Fibroblast of lung (primary cell): ENCODE measurements at regions not wholly inside any gene's neighbourhood (a gene's known extent, or its start where the extent isn't known, plus 50 kb on each side); places are given as distances from the start of the nearest gene placed in this dataset.

ENCODE experiments used
- EZH2 ChIP-seq: IDR thresholded peaks from 2 replicates; pipeline ENCODE4 v1.5.1; 2012; ENCODE audit warnings: low read length, control low read depth, mild to moderate bottlenecking; ENCODE audit errors: missing control alignments
- TF ChIP-seq, protein P1 (sequence below), 2 donors: IDR thresholded peaks in 1 of 2; conservative IDR thresholded peaks in 1 of 2; 1 replicate in 1 of 2; 2 replicates in 1 of 2; pipeline ENCODE4 v1.5.1; 2011 to 2012; ENCODE audit warnings: low read length in 2 of 2, control low read depth in 1 of 2, inconsistent platforms in 1 of 2, low read depth in 1 of 2, mild to moderate bottlenecking in 1 of 2

GRCh38 chr18:39938676-39939608, 2016.1 kb upstream of the PIK3C3 start:
- TF ChIP-seq, protein P1, sequence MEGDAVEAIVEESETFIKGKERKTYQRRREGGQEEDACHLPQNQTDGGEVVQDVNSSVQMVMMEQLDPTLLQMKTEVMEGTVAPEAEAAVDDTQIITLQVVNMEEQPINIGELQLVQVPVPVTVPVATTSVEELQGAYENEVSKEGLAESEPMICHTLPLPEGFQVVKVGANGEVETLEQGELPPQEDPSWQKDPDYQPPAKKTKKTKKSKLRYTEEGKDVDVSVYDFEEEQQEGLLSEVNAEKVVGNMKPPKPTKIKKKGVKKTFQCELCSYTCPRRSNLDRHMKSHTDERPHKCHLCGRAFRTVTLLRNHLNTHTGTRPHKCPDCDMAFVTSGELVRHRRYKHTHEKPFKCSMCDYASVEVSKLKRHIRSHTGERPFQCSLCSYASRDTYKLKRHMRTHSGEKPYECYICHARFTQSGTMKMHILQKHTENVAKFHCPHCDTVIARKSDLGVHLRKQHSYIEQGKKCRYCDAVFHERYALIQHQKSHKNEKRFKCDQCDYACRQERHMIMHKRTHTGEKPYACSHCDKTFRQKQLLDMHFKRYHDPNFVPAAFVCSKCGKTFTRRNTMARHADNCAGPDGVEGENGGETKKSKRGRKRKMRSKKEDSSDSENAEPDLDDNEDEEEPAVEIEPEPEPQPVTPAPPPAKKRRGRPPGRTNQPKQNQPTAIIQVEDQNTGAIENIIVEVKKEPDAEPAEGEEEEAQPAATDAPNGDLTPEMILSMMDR (conservative IDR thresholded peaks at IDR 0.05 in 1 of 2, IDR thresholded peaks at IDR 0.05 in 1 of 2; ENCODE audit: low read depth in 1 of 2, low read length in 2 of 2) = no peak
- TF ChIP-seq EZH2 = no peak
